H1 (cell line): ENCODE measurements at regions not wholly inside any gene's neighbourhood (a gene's known extent, or its start where the extent isn't known, plus 50 kb on each side); places are given as distances from the start of the nearest gene placed in this dataset.

ENCODE experiments used
- RFX5 ChIP-seq: IDR thresholded peaks from 2 replicates; pipeline ENCODE4 v1.6.1; 2011; ENCODE audit warnings: low read depth, low read length, improper control_type of control experiment, borderline replicate concordance
- SP1 ChIP-seq: IDR thresholded peaks from 2 replicates; pipeline ENCODE4 v1.6.1; 2011; ENCODE audit warnings: low read depth, low read length

- no peak for TF ChIP-seq SP1
- no peak for TF ChIP-seq RFX5
- TF ChIP-seq, all 59 proteins: peak for 0
These were observed 337.6 kb upstream of the SLITRK5 start (continued) for GRCh38 chr13:87333599-87333998.
